GM12892 (cell line): ENCODE measurements at regions not wholly inside any gene's neighbourhood (a gene's known extent, or its start where the extent isn't known, plus 50 kb on each side); places are given as distances from the start of the nearest gene placed in this dataset.

Source experiments
- POLR2A ChIP-seq: IDR thresholded peaks from 2 replicates; pipeline ENCODE4 v1.6.1; 2011; ENCODE audit warnings: low read depth, low read length, control low read depth
- TAF1 ChIP-seq: IDR thresholded peaks from 2 replicates; pipeline ENCODE4 v1.6.1; 2011; ENCODE audit warnings: low read depth, mild to moderate bottlenecking, control low read depth, low read length, borderline replicate concordance

DNA sequence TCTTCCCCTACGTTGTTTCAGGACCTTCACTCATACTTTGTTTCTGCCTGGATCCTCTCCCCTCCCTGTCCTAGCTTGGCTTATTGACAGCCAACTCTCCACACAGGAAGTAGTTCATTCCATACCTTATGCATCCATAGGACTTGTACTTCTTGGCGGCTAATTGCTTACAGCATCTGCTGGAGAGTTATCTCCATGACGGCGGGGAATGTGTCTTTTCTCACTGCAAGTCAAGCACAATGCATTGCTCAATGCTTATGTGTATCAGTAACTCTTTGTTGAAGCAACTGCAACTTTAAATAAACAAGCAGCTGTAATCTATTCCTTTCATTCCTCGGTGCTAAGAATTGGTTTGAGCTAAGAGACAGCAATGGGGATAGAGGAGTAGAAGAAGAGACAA, 551.3 kb upstream of the EPHA7 start:
- TF ChIP-seq POLR2A = no peak
- TF ChIP-seq TAF1 = no peak
